ENCODE measurements at regions not wholly inside any gene's neighbourhood (a gene's known extent, or its start where the extent isn't known, plus 50 kb on each side); places are given as distances from the start of the nearest gene placed in this dataset.

GRCh38 chr4:98778206-98778605 is 119.8 kb upstream of the TSPAN5 start:
- TF ChIP-seq CTCF (conservative IDR thresholded peaks at IDR 0.05) = no peak
- no peak overlapping the region for H3K27ac Mint-ChIP-seq

More at GRCh38 chr4:98778206-98778605, 119.8 kb upstream of the TSPAN5 start:
- H2BK15ac ChIP-seq (ENCODE audit: low read depth, low read length) = no peak overlapping the region
- no peak overlapping the region for H2BK120ac ChIP-seq (ENCODE audit: low read depth, low read length, poor library complexity, severe bottlenecking)
- H3K56ac ChIP-seq (ENCODE audit: insufficient read length, low read depth, low read length) = no peak overlapping the region
- no peak for DNase-seq
- H3K4ac ChIP-seq (ENCODE audit: low read depth, low read length) = no peak overlapping the region
- H3K36me3 Mint-ChIP-seq (ENCODE audit: insufficient read depth in 1 of 3, low read depth in 3 of 3) = no peaks in the 10 kb centered on the region
- H3K27me3 ChIP-seq (ENCODE audit: insufficient read depth, low read length) = no peaks in the 10 kb centered on the region
- no peak overlapping the region for H3K23ac ChIP-seq (ENCODE audit: insufficient read length, low read depth, low read length)
- H3K9me3 ChIP-seq (ENCODE audit: control insufficient read depth, low read depth, low read length) = no peaks in the 10 kb centered on the region
- H3T11ph ChIP-seq (ENCODE audit: low read length) = no peak overlapping the region
- H4K5ac ChIP-seq (ENCODE audit: insufficient read length, low read depth, low read length) = no peak overlapping the region
- H2AK5ac ChIP-seq (ENCODE audit: insufficient read length, low read length) = no peak overlapping the region
- H3K14ac ChIP-seq (ENCODE audit: insufficient read depth, low read length) = no peak overlapping the region
- H3K4me1 ChIP-seq (ENCODE audit: insufficient read depth, low read length) = no peaks in the 10 kb centered on the region
- H3K4me1 Mint-ChIP-seq = no peaks in the 10 kb centered on the region
- no peak overlapping the region for H3K18ac ChIP-seq (ENCODE audit: insufficient read length, low read depth, low read length)
- no peaks in the 10 kb centered on the region for H4K20me1 ChIP-seq (ENCODE audit: control insufficient read depth, insufficient read depth, insufficient read length)
- no peak overlapping the region for H3K4me2 ChIP-seq (ENCODE audit: insufficient read depth, insufficient read length, low read length)
- H2AFZ ChIP-seq (ENCODE audit: low read length) = no peak overlapping the region
- H3K79me1 ChIP-seq (ENCODE audit: insufficient read depth, low read depth, low read length, poor library complexity, severe bottlenecking) = no peaks in the 10 kb centered on the region
- WGBS (ENCODE audit: extremely low coverage, insufficient read length, low lambda C conversion rate) = no CpG with 5 or more reads among the region's 4 CpGs
- H4K8ac ChIP-seq (replicated peaks; ENCODE audit: insufficient read length, low read depth, low read length) = no peak overlapping the region
- H3K79me2 ChIP-seq (ENCODE audit: insufficient read depth, low read length) = no peaks in the 10 kb centered on the region
- no peak overlapping the region for H3K27ac ChIP-seq (ENCODE audit: insufficient read length, low read depth, low read length)
- H3K9me3 Mint-ChIP-seq = no peaks in the 10 kb centered on the region
- H4K91ac ChIP-seq (ENCODE audit: insufficient read length, low read depth, low read length) = no peak overlapping the region
- H3K4me3 Mint-ChIP-seq = no peak overlapping the region
- no peak overlapping the region for H2BK12ac ChIP-seq (ENCODE audit: insufficient read length, low read depth, low read length)
- H3K27me3 Mint-ChIP-seq (ENCODE audit: low read depth) = no peaks in the 10 kb centered on the region; the same call in 1 of the 2 replicates
- H3K9ac ChIP-seq (ENCODE audit: extremely low read depth, insufficient read length, low read length) = no peak overlapping the region
- H2BK20ac ChIP-seq (ENCODE audit: low read depth, low read length, poor library complexity, severe bottlenecking) = no peak overlapping the region
- no peak overlapping the region for H2BK5ac ChIP-seq (ENCODE audit: insufficient read length, low read length)
- H3K23me2 ChIP-seq (ENCODE audit: insufficient read length, low read depth, low read length, poor library complexity, severe bottlenecking) = no peaks in the 10 kb centered on the region

All from H9 (cell line).